GM21786 (cell line): ENCODE measurements at regions not wholly inside any gene's neighbourhood (a gene's known extent, or its start where the extent isn't known, plus 50 kb on each side); places are given as distances from the start of the nearest gene placed in this dataset.

Source experiments
- ATAC-seq: cut with Tn5 transposase; IDR thresholded peaks from one replicate; pipeline ENCODE4 v1.9.1; 2021; ENCODE audit not compliant: unreplicated experiment

GRCh38 chr9:80352967-80353366 is 781.2 kb downstream of the TLE4 start:
- ATAC-seq = no peak

DNA sequence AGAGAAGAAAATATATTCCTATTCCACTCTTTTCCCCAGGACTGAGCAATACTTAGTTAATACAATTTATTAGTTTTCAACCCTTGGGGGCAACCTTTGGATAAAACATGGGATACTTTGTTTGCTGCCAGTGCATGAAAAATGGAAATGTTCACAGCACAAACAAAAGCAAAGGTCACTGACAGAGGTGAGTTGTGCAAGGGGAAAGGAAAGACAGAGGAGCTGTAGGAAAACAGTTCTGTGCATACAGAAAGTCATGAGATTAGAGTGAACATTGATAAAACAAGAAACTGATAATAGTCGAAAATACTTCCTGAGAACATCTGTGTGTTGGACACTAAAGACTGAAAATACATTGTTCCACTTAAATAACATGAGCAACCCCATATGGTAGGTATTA is 779.8 kb downstream of the TLE4 start:
- no peak for ATAC-seq

- no peak for ATAC-seq
Measured at GRCh38 chr9:80326105-80326504, 754.3 kb downstream of the TLE4 start.

- no peak for ATAC-seq
Measured at GRCh38 chr9:80320916-80321315, 749.2 kb downstream of the TLE4 start.

GRCh38 chr9:80320480-80320879 is 748.7 kb downstream of the TLE4 start:
- ATAC-seq = no peak

- no peak for ATAC-seq
Measured at GRCh38 chr9:80305136-80305535, 733.4 kb downstream of the TLE4 start.

GRCh38 chr9:80294955-80295354 is 723.2 kb downstream of the TLE4 start:
- no peak for ATAC-seq

- ATAC-seq = no peak
Measured at GRCh38 chr9:80294318-80294717, 722.6 kb downstream of the TLE4 start.

- ATAC-seq = no peak
Measured at GRCh38 chr9:80292231-80292630, 720.5 kb downstream of the TLE4 start.

DNA sequence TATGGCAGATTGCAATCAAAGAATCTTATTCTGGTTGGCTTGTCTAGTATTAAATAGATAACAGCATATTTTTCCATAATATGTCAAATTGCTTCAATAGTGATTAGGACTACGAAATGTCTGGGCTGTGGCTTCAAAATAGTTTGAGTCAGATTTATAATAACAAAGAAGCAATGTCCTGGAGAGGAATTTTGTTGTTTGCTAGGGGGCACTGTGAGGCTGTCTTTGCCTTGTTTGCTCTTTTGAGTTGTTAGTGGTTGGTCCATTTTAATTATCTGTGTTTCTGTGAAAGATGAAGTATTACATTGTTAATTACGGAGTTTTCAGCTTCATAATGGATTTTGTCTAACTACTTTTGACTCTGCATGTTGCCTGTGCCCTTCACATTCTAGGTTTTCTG is 713.6 kb downstream of the TLE4 start:
- no peak for ATAC-seq

GRCh38 chr9:80282766-80283165 is 711.0 kb downstream of the TLE4 start:
- no peak for ATAC-seq

DNA sequence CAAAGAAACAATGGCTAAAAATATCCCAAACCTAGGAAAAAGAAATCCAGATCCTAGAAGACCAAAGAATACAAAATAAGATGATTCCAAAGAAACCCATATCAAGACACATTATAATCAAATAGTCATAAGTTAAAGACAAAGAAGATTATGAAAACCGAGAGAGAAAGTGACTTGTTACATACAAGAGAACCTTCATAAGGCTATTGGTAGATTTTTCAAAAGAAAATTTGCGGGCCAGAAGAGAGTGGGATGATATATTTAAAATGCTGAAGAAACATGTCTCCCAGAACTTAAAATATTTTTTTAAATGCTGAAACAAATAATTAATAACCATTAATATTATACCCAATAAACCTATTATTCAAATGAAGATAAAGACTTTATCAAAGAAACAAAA is 687.3 kb downstream of the TLE4 start:
- no peak for ATAC-seq

- ATAC-seq = no peak
Measured at GRCh38 chr9:80251778-80252177, 680.0 kb downstream of the TLE4 start.

DNA sequence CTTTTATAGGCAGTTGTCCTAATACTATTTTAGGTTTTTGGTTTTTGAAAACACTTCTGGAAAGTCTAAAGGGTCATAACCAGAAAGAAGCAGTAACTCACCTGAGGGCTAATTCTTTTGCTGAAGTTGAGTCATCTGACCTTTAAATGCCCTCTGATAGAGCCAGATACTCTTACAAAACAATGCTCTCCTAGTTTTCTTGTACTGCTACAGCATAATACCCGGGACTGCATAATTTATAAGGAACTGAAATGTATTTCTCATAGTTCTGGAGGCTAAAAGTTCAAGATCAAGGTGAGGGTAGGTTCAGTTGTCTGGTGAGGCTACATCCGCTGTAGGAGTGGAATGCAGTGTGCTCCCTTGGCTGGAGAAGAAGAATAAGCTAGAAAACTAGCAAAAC is 670.3 kb downstream of the TLE4 start:
- no peak for ATAC-seq

GRCh38 chr9:80235752-80236151 is 664.0 kb downstream of the TLE4 start:
- ATAC-seq = no peak

DNA sequence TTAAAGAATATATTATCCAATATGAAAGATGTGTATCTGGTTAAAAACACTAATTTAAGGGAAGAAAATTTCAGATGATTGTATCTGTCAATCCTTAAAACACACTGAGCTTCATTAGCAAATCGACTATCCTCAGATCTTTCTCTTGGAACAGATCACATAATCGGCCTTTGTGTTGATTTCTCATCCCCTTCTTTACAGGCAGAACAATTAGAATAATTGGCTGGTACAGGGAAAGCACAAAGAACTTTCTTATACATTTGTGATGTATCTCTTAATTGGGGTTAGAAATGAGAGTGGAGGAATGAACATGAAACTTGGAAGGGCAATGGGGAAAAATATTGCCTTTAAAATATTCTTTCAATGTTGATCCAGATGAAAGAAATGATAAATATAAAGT is 662.1 kb downstream of the TLE4 start:
- ATAC-seq = no peak

DNA sequence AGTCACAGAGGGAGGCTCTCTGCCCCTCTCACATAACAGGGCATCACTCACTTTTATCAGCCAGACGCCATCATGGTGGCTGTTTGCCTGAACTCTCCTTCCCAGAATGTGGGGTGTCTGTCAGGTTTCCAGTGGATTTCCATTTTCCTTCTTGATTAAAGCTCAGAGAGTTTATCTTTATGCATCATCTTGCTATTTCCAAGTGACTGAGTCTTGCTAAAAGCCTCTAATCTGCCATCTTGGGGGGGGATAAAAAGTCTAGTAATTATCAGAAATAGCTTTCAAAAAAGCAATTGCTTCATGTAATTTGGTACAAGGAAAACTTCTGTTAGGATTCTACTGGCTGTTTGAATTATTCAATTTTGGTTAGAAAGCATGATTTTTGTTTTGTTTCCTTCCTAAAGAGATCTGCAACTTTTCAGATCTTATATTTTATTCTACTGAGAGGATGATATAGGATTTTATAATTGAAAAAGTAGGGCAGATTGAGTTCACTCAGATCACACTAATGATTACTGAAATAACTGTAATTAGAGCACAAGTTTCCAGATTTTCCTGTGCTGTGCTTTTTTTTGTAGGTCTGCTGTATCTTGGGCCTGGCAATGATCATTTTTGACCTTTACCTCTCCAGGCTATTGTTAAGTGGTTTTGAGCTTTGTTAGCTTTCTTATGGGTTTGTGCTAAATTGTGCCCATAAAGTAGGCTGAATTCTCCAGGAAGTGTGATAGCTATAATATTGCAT is 661.5 kb downstream of the TLE4 start:
- no peak for ATAC-seq

- ATAC-seq = no peak
Measured at GRCh38 chr9:80231318-80232236, 659.8 kb downstream of the TLE4 start.

GRCh38 chr9:80223897-80224296 is 652.1 kb downstream of the TLE4 start:
- ATAC-seq = no peak

- ATAC-seq = no peak
Measured at GRCh38 chr9:80222466-80223169, 650.9 kb downstream of the TLE4 start.

DNA sequence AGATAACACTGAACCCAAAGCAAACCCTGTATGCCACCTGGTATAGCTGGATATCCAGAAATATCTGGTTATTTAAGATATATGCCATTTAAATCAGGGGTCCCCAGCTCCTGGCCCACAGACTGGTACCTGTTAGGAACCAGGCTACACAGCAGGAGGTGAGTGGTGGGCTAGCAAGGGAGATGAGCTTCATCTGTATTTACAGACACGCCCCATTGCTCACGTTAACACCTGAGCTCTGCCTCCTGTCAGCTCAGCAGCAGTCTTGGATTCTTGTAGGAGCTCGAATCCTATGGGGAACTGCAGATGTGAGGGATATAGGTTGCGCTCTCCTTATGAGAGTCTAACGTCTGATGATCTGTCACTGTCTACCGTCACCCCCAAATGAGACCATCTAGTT is 646.6 kb downstream of the TLE4 start:
- ATAC-seq = no peak

DNA sequence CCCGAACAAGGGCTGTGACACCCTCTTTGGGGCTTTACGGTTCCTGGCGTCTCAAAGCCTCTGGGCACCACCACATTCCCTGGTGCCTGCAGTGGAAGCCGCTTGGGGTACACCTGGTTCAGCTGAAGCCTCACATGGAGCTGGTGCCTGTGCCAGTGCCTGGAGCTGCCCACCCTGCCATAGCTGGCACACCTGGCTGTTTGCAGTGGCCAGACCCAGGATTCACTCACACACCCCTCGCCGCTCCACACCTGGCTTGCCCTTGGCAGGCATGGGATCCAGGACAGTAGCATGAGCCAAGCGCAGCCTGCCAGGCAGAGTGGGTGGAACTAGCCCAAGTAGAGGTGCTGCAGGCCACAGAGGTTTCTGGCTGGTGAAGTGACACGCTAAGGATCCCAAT is 641.8 kb downstream of the TLE4 start:
- no peak for ATAC-seq
